Liver (tissue), 3 donors: ENCODE measurements at regions not wholly inside any gene's neighbourhood (a gene's known extent, or its start where the extent isn't known, plus 50 kb on each side); places are given as distances from the start of the nearest gene placed in this dataset.

Source experiments
- FOXA2 ChIP-seq: IDR thresholded peaks from 2 replicates; pipeline ENCODE4 v1.6.1; 2016; ENCODE audit warnings: antibody characterized with exemption
- GABPA ChIP-seq, 2 donors: IDR thresholded peaks in 1 of 2; conservative IDR thresholded peaks in 1 of 2; 2 replicates each; pipeline ENCODE4 v1.6.1; 2016; ENCODE audit warnings: antibody characterized with exemption in 2 of 2, mild to moderate bottlenecking in 1 of 2, moderate library complexity in 1 of 2
- SP1 ChIP-seq: IDR thresholded peaks from 2 replicates; pipeline ENCODE4 v1.6.1; 2018; ENCODE audit warnings: antibody characterized with exemption, mild to moderate bottlenecking
- TAF1 ChIP-seq: conservative IDR thresholded peaks from 2 replicates; pipeline ENCODE4 v1.6.1; 2016; ENCODE audit warnings: antibody characterized with exemption, mild to moderate bottlenecking
- ZBTB33 ChIP-seq: IDR thresholded peaks from 2 replicates; pipeline ENCODE4 v1.6.1; 2016; ENCODE audit warnings: antibody characterized with exemption
- TF ChIP-seq, protein P1 (sequence below): fragments of 150-350 bp; IDR thresholded peaks from 2 replicates; pipeline ENCODE4 v1.5.1; 2017; ENCODE audit warnings: improper control_type of control experiment, low read depth, low read length; ENCODE audit not compliant: missing input control
- TF ChIP-seq, protein P2 (sequence below): IDR thresholded peaks from 2 replicates; pipeline ENCODE4 v1.6.1; 2016; ENCODE audit warnings: antibody characterized with exemption
- TF ChIP-seq, protein P3 (sequence below): IDR thresholded peaks from 2 replicates; pipeline ENCODE4 v1.6.1; 2016; ENCODE audit warnings: antibody characterized with exemption
- donor health status: healthy.
- donor health status: healthy.

GRCh38 chr14:54039311-54039710 lies 82.7 kb upstream of the BMP4 start:
- TF ChIP-seq, protein P1, sequence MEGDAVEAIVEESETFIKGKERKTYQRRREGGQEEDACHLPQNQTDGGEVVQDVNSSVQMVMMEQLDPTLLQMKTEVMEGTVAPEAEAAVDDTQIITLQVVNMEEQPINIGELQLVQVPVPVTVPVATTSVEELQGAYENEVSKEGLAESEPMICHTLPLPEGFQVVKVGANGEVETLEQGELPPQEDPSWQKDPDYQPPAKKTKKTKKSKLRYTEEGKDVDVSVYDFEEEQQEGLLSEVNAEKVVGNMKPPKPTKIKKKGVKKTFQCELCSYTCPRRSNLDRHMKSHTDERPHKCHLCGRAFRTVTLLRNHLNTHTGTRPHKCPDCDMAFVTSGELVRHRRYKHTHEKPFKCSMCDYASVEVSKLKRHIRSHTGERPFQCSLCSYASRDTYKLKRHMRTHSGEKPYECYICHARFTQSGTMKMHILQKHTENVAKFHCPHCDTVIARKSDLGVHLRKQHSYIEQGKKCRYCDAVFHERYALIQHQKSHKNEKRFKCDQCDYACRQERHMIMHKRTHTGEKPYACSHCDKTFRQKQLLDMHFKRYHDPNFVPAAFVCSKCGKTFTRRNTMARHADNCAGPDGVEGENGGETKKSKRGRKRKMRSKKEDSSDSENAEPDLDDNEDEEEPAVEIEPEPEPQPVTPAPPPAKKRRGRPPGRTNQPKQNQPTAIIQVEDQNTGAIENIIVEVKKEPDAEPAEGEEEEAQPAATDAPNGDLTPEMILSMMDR, result no peak
- no peak for TF ChIP-seq ZBTB33
- no peak for TF ChIP-seq SP1
- TF ChIP-seq, protein P2, sequence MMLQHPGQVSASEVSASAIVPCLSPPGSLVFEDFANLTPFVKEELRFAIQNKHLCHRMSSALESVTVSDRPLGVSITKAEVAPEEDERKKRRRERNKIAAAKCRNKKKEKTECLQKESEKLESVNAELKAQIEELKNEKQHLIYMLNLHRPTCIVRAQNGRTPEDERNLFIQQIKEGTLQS, result no peak
- TF ChIP-seq, protein P3, sequence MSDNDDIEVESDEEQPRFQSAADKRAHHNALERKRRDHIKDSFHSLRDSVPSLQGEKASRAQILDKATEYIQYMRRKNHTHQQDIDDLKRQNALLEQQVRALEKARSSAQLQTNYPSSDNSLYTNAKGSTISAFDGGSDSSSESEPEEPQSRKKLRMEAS, result no peak
- TF ChIP-seq GABPA (IDR thresholded peaks at IDR 0.05 in 1 of 2, conservative IDR thresholded peaks at IDR 0.05 in 1 of 2), result no peak
- TF ChIP-seq FOXA2, result no peak
- no peak for TF ChIP-seq TAF1
